PC-9 (cell line): ENCODE measurements at regions not wholly inside any gene's neighbourhood (a gene's known extent, or its start where the extent isn't known, plus 50 kb on each side); places are given as distances from the start of the nearest gene placed in this dataset.

Experiments
- EZH2 ChIP-seq: fragments of 200-600 bp; sonication (generic); IDR thresholded peaks from 2 replicates; pipeline ENCODE4 v1.8.0; 2017; ENCODE audit warnings: antibody characterized with exemption, low read depth
- TF ChIP-seq, protein P1 (sequence below): fragments of 200-600 bp; sonication (generic); conservative IDR thresholded peaks from 2 replicates; pipeline ENCODE4 v1.6.1; 2017; ENCODE audit warnings: mixed run types, antibody characterized with exemption, mild to moderate bottlenecking, moderate library complexity

DNA sequence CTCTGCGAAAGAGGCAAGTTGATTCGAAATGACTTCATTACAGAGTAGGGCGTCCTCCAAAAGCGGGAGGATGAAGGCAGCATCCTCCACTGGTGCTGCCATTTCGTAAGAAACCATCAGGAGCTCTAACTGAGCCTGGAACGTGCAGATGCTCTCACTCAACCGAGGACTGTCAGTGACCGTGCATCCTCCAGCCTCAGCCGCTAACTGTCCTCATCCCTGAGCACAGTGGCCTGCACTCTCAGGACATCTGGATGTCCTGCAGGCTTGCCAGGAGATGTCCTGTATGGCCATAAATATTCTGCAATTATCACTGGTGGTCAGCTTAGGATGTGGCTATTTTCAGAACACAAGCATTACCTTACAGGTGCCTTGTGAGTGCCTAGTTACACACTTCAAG is 107.1 kb upstream of the ADRA2C start:
- TF ChIP-seq, protein P1, sequence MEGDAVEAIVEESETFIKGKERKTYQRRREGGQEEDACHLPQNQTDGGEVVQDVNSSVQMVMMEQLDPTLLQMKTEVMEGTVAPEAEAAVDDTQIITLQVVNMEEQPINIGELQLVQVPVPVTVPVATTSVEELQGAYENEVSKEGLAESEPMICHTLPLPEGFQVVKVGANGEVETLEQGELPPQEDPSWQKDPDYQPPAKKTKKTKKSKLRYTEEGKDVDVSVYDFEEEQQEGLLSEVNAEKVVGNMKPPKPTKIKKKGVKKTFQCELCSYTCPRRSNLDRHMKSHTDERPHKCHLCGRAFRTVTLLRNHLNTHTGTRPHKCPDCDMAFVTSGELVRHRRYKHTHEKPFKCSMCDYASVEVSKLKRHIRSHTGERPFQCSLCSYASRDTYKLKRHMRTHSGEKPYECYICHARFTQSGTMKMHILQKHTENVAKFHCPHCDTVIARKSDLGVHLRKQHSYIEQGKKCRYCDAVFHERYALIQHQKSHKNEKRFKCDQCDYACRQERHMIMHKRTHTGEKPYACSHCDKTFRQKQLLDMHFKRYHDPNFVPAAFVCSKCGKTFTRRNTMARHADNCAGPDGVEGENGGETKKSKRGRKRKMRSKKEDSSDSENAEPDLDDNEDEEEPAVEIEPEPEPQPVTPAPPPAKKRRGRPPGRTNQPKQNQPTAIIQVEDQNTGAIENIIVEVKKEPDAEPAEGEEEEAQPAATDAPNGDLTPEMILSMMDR: no peak
- TF ChIP-seq EZH2: no peak
